Stimulated activated CD8-positive, alpha-beta memory T cell treated with anti-CD3 and anti-CD28 coated beads, Interleukin-15, amount 100 ng/mL, for 48 hours (primary cell): ENCODE measurements at regions not wholly inside any gene's neighbourhood (a gene's known extent, or its start where the extent isn't known, plus 50 kb on each side); places are given as distances from the start of the nearest gene placed in this dataset.
"Not testable (repeated sequence)": the region's sequence is repeated elsewhere in the genome, so short reads cannot be mapped to it uniquely, and the experiment has no call there.

Experiments used
- DNase-seq, 2 donors: peaks; one replicate each; pipeline ENCODE4 v3.0.0-alpha.2; 2020; ENCODE audit warnings: low read depth in 2 of 2

DNA sequence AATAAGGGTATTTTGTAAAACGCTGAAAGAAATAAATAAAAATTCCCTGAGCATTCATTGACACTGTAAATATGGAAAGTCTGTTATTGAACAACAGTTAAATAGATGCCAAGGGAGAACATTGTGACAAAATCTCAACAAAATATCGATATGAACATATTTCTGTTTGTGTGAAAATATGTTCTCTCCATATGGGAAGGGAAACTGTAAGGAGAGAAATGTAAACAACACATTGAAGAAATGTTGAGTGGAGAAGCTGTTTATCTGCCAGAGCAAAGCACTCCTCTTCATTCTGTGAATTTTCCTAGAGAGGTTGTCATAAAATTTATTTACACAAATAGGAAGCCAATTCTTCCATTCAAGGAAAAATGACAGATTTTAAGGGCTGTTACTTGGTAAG, 57.1 kb upstream of the EOMES start:
- DNase-seq: no peak

DNA sequence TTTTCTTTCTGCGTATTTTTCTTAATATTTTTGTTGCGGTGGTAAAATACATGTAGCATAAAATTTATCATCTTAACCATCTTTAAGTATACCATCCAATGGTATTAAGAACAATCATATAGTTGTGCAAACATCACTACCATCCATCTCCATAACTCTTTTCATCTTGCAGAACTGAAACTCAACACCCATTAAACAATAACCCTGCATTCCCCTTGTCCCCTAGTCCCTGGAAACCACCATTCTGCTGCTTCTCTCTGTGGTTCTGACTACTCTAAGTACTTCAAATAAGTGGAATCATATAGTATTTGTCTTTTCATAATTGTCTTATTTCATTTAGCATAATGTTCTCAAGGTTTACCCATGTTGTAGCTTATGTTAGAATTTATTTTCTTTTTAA, 67.3 kb upstream of the EOMES start:
- DNase-seq: no peak

DNA sequence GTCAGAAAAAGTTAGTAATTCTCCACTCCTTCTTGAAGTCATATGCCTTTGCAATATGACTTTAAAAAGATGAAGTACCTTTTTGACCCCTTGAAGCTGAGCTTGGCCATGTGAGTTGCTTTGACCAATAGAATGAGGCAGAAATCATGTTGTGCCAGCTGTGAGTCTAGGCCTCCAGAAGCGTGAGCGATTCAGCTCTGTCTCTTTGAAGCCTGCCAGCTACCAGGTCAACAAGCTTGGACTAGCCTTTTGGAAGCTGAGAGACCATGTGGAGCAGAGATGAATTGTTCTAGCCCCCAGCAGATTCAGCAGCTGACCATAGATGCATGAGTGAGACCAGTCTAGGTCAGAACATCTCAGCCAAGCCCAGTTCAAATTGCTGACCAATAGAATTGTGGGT, 69.8 kb upstream of the EOMES start:
- no peak for DNase-seq

DNA sequence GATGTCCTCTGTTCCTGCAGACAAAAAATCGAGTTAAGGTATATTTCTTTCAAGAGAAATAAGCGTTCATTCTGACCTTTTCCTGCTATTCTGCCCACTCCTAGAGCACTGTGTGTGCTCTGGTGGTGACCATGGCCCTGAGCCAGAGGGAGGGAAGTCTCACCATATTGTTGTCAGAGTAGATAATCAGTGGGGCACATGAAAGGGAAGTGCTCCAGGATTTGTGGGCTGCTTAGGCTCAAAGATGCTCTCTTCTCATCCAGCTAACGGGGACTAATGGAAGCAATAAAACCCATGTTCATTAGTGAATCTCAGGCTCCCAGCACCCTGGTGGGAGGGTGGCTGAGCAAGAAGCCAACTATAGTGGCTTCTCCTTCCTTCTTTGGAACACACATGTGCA, 70.7 kb upstream of the EOMES start:
- no peak for DNase-seq

DNA sequence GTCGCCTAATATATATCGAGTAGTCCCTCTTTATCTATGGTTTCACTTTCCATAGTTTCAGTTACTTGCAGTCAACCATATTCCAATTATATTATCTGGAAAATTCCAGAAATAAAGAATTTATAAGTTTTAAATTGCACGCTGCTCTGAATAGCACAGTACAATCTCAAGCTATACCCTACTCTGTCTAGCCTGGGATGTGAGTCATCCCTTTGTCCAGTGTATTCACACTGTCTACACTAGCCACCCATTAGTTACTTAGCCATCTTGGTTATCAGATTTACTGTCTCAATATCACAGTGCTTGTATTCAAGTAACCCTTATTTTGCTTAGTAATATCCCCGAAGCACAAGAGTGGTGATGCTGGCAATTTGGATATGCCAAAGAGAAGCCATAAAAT, 72.1 kb upstream of the EOMES start:
- DNase-seq: no peak

DNA sequence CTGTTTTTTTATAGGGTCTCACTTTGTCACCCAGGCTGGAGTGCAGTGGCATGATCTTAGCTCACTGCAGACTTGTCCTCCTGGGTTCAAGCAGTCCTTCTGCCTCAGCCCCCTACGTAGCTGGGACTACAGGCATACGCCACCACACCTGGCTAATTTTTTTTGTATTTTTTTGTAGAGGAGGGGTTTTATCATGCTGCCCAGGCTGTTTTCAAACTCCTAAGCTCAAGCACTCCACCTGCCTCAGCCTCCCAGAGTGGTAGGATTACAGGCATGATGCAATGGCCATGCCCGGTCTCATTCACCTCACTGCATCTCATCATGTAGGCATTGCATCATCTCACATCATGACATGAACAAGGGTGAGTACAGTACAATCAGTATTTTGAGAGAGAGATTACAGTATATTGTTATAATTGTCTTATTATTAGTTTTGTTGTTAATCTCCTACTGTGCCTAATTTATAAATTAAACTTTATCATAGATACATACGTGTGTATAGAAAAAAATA, 74.3 kb upstream of the EOMES start:
- no peak for DNase-seq

DNA sequence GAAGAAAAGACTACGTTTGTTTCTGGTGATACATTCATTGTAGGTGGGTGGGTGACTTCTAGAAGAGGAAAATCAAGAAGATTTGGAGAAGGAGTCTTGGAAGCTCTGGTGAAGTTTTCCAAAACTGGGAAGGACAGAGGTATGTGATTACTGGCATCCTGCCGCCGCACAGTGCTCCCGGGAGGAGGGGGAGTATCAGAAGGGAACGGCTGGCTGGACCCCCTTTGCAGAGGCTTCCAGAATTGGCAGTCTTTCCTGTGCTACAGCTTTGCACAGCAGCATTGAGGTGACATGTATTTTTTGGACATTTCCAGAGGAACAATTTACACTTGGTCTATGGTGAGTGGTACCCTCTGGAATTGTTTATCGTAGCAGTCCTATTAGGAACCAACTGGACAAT, 75.7 kb upstream of the EOMES start:
- DNase-seq: no peak

DNA sequence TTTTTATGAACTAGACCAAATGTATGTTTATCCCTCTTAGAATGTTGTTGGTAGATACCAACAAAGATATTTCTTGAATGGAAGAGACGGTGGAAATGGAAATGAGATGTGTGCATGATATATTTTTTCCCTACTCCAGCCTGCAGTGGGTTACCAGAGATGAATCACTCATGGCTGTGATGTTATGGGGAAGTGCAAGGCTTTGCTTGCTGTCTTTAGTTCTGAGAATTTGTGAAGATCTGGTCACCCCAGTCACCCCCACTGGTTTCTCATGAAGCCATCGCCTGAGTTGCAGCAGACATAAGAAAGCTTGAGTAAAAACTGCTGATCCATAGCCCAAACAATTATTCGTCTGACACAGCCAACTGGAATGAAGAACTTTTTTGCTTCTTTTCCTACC, 78.1 kb upstream of the EOMES start:
- peak; percentile 15 for DNase-seq

DNA sequence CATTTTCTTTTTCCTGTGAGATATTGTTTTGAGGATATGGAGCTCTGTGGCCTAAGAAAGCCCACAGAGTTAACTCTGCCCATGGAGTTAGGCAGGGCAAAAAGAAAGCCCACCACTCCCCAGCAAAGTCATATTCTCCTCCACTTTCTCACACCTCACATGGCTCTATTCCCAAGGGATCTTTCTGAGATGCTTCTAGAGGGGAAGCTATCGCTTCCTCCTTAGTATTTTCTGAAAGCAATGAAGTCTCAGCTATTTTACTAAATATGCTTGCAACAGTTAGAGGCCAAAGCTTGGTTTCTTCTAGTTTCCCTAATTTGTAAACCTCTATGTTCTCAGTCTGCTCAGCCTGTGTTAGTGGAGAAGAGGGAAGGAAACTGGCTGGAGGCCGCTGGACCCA, 80.3 kb upstream of the EOMES start:
- DNase-seq: no peak

DNA sequence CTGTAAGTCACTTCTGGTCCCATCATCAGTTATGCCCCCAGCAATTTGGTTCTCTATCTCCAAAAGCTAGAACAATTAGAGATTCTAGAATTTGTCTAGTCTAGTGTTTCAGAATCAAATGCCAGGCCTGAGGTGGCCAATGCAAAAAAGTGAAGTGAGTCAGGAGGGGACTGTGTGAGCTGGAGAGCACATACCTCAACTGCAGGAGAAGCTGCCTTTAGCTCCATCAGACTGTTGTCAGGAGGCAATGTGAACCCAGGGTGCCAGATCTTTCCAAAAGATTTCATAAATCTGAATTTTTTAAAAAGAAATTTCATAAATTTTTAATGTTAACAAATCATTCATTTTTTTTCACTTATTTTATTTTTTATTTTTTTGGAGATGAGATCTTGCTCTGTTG, 80.7 kb upstream of the EOMES start:
- DNase-seq: no peak

DNA sequence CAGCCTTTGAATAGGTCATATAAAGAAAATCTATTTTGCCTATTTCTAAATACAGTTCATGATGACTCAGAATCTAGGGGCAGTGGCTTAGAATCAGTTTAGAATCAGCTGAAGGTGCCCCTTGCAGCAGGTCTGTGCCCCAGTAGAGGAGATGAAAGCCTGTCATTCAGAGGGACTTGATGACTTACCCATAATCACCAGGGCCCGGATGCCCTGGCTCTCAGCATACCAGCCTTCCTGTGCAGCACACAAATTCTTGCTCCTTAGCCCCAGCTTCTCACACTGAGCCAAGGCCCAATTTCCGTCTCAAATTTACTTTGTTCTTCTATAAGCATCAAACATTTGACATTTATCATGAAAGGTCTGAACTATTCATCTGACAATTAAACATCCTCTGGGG, 83.2 kb upstream of the EOMES start:
- DNase-seq: no peak

DNA sequence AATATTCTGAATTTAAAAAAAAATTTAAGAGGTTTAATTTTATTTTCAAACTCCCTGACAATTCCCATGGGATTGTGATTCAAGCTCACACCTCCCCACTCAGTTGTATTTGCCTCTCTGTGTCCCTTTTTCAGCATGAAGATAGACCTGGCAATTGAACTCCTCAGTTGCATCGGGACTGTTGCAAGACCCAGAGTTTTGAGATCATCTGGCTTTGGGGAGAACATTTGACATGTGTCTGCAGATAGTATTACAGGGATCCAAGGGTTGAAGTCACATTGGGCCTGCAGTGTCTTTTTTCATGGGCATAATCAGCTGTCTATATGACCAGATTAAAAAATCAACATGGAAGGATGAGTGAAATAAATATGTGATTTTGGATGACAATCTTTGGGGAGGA, 91.1 kb upstream of the EOMES start:
- no peak for DNase-seq

DNA sequence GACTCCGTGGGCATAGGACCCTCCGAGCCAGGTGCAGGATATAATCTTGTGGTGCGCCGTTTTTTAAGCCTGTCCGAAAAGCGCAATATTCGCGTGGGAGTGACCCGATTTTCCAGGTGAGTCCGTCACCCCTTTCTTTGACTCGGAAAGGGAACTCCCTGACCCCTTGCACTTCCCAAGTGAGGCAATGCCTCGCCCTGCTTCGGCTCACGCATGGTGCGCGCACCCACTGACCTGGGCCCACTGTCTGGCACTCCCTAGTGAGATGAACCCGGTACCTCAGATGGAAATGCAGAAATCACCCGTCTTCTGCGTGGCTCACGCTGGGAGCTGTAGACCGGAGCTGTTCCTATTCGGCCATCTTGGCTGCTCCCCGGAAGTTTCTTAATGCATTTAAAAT, 99.5 kb upstream of the EOMES start:
- not testable (repeated sequence) for DNase-seq

DNA sequence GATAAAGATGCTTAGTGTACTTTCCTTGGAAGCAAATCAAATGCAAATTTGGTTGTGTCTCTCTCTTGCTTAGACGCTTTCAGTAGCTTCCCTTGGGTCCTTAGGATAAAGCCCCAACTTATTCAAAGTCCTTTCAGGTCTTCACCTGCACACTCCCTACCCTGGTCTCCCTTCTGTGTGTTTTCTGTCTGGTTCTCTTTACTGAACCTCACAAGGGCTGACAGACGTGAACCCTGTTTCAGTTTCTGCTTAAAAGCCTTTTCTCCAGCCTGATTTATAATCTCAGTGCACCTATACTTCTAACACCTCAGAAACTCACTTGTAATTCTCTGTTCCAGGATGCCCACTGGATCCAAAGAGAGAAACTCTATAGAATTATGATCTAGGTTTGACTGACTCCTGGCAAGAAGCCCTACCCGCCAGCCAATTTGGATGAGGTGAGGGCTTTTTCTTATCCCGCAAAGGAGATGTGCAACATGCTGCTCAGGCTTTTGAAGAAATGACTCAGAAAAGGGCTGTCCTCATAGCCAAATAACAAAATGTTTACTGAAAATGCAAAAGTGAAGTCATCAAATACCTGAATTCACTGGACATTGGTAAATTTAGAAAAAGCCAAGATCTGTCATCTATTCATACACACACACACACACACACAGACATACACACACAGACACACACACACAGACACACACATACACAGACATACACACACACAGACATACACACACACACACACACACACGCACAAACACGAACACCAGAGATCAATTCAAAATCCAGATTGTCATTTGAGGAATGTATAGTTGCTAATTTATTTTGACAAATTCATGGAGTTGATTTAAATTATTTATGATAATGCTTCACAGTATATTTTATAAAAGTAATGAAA, 102.4 kb upstream of the EOMES start:
- DNase-seq: no peak

DNA sequence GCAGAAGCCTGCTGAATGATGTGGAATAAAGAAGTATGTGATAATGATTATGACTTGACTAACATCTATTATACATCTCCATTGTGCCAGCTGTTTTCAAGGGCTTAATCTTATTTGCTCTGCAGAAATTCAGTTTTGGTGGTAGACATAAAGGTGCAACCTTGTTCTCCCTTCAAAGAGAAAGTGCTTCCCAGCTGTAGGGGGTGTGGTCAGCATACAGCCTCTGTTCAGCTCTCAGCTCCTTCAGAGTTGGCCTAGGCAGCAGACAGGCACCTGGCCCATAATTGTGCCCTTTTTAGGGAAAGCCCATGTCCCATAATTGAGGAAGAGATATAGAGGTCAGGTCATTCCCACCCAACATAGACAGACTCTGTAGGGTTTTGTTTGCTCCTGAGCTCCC, 104.3 kb upstream of the EOMES start:
- no peak for DNase-seq

DNA sequence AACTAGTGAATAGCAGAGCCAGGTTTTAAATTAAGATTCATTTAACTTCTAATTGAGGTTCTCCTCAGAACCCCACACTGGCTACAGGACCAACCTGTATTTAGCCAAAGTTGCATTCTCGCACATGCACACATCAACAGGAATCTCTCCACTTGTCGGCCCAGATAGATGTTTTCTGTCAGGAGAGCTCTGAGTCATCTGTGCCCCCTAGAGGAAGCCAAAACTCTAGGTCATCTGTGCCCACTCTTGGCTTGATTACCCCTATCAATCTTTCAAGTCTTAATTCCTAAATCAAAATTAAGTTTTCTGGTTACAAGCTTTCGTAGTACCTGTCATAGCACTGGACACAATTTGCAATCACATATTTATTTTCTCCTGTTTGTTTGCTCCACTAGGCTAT, 104.9 kb upstream of the EOMES start:
- DNase-seq: no peak

DNA sequence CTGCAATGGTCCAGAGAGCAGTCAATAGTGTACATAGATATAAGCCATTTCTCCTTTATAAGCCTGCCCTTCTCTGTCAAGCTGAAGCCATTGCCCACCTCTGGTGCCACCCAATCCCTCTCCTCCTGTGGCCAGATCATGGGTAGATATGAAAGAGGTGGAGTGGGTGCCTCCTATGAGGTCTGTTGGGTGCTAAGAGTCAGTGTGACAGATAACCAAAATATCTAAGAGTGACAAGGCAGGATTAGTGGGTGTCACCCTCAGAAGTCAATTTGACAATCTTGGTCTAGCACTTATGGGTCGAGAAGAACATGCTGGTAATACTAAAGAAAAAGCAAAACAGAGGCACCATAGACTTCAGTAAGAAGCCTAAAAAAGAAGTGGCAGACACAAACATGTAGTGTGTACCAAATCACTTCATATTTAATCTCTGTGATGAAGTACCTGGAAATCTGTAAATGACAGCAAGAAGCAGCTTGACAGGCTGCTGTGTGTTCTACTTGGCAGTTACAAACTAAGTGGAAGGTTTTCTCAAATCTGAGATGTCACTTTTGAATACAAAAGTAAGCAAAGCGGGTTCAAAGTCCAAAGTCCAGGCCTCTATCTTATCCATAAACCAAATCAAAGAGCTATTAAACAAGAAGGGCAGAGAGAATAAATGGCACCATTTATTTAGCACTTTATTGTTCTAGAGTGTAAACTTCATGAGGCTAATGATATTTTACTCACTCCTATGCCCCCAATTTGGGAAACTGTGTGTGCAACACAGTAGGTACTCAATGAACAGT, 118.9 kb upstream of the EOMES start:
- DNase-seq: no peak

DNA sequence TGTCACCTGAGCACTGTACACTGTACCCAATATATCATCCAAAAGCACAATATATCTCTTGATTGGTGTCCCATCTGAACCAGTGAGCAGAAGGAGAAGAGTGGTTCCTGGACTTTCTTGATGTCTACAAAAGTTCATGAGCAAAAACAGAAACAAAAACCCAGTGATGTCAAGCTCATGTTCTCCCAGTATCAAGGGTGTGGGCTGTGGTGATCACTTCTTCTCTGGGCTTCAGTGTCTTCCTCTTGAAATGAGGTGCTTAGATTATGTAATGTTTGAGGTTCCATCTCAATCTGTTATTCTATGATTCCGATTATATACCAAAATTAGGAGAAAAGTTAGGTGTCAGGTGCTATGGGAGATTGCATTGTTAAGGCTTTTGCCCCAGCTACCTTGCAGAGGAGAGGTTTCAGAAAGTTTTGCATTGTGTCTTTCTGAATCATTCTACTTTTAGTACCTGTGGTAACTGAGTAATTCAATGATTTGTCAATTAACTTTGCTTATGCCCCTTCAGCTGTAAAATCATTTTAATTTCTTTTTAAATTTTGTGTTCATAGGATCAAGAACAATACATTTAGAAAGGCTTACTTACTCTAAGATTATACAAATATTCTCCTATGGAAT, 122.0 kb upstream of the EOMES start:
- no peak for DNase-seq

DNA sequence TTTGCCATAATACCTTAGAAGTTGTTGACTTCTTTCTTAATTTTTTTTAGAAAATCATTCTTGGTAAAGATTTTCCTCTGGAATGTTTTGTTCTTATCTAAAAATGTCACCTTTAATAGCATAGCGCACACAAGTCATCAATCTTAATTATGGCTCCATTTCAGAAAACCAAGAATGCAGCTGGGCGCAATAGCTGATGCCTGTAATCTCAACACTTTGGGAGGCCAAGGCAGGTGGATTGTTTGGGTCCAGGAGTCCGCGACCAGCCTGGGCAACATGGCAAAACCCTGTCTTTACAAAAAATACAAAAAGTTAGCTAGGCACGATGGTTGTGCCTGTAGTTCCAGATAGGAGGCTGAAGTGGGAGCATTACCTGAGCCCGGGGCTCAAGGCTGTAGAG, 125.6 kb upstream of the EOMES start:
- no peak for DNase-seq

DNA sequence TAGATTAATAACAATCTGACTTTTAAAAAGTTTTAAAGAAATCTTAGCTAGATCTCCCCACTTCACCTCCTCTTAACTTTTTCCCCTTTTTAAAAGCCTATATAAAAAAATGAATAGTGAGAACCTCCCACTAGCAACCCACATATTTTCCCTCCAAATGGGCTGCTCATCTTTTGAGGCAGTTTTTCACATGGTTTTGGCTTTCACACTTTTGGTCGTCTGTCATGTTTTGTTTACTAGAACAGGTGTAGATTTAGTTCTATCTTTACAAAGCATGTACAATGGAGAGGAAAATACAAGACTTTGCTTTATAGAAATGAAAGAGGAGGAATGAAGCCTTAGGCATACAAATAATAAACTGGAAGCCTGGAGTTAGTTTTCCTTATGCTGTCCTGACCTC, 126.7 kb upstream of the EOMES start:
- DNase-seq: no peak

DNA sequence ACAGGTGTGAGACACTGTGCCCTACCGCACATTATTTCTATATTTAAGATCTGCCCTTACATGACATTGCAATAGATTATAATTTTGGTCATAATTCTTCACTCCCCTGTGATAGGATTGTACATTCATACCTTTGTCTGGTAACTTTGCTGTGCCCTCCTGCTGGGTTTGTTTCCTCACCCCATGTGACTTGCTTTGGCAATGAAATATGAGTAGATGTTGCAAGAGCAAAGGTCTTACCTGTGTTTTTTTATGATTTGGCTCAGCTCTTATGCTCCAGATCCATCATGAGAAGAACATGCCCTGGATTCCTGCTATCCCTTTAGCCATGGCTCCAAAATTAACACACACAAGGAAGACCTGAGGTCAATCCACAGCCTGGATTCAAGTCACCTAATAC, 137.7 kb upstream of the EOMES start:
- no peak for DNase-seq
